Neural cell (in vitro differentiated cells): ENCODE measurements at regions not wholly inside any gene's neighbourhood (a gene's known extent, or its start where the extent isn't known, plus 50 kb on each side); places are given as distances from the start of the nearest gene placed in this dataset.
"Not testable (repeated sequence)": the region's sequence is repeated elsewhere in the genome, so short reads cannot be mapped to it uniquely, and the experiment has no call there.

Source experiments
- H2AFZ ChIP-seq: fragments of 200-600, 300-800 bp; sonication (generic), shearing (Covaris generic); 2 replicates; pipeline ENCODE4 v1.6.0; 2014; ENCODE audit warnings: low read depth, mild to moderate bottlenecking, antibody characterized with exemption, low read length, moderate library complexity
- H3F3A ChIP-seq: fragments of 200-600 bp; shearing (Covaris generic); 2 replicates; pipeline ENCODE4 v1.6.1; 2016; ENCODE audit warnings: mild to moderate bottlenecking, moderate library complexity, mixed read lengths, antibody characterized with exemption, low read length; ENCODE audit not compliant: insufficient read depth, poor library complexity, severe bottlenecking
- H3K27ac ChIP-seq: fragments of 200-600, 300-800 bp; sonication (generic), shearing (Covaris generic); 2 replicates; pipeline ENCODE4 v1.5.1; 2014; ENCODE audit warnings: mild to moderate bottlenecking, low read length, moderate library complexity
- H3K27me3 ChIP-seq: fragments of 300-800, 200-600 bp; sonication (generic), shearing (Covaris generic); 2 replicates; pipeline ENCODE4 v1.6.0; 2014; ENCODE audit warnings: mild to moderate bottlenecking, low read depth, low read length, moderate library complexity; ENCODE audit not compliant: insufficient read depth
- H3K36me3 ChIP-seq: fragments of 300-800, 200-600 bp; sonication (generic), shearing (Covaris generic); 2 replicates; pipeline ENCODE4 v1.5.1; 2014; ENCODE audit warnings: mild to moderate bottlenecking, antibody characterized with exemption, low read length, moderate library complexity; ENCODE audit not compliant: insufficient read depth
- H3K4me2 ChIP-seq: fragments of 300-800, 200-600 bp; sonication (generic), shearing (Covaris generic); 2 replicates; pipeline ENCODE4 v1.6.0; 2014; ENCODE audit warnings: mild to moderate bottlenecking, low read length
- H3K4me3 ChIP-seq: fragments of 300-800, 200-600 bp; sonication (generic), shearing (Covaris generic); 2 replicates; pipeline ENCODE4 v1.5.1; 2014; ENCODE audit warnings: mild to moderate bottlenecking, low read length, moderate library complexity
- H3K79me2 ChIP-seq: fragments of 200-600 bp; shearing (Covaris generic); replicated peaks from 2 replicates; pipeline ENCODE4 v1.6.0; 2014; ENCODE audit warnings: mild to moderate bottlenecking, low read length, moderate library complexity; ENCODE audit not compliant: insufficient read depth
- H3K9ac ChIP-seq: fragments of 300-800, 200-600 bp; sonication (generic), shearing (Covaris generic); 2 replicates; pipeline ENCODE4 v1.6.1; 2016; ENCODE audit warnings: mild to moderate bottlenecking, low read length, mixed read lengths
- H3K9me2 ChIP-seq: fragments of 200-600 bp; shearing (Covaris generic); 2 replicates; pipeline ENCODE4 v1.6.1; 2016; ENCODE audit warnings: mild to moderate bottlenecking, low read length, mixed read lengths; ENCODE audit not compliant: insufficient read depth
- H3K9me3 ChIP-seq: fragments of 200-600, 300-800 bp; sonication (generic), shearing (Covaris generic); 2 replicates; pipeline ENCODE4 v1.6.1; 2016; ENCODE audit warnings: mild to moderate bottlenecking, mixed run types, low read length, moderate library complexity, mixed read lengths
- H4K20me1 ChIP-seq: fragments of 200-600 bp; shearing (Covaris generic); 2 replicates; pipeline ENCODE4 v1.6.1; 2016; ENCODE audit warnings: mild to moderate bottlenecking, mixed run types; ENCODE audit not compliant: insufficient read depth
- CTCF ChIP-seq: fragments of 450-650 bp; IDR thresholded peaks from 2 replicates; pipeline ENCODE4 v1.5.1; 2014; ENCODE audit warnings: antibody characterized with exemption, mild to moderate bottlenecking, moderate library complexity; ENCODE audit not compliant: poor library complexity, severe bottlenecking
- EP300 ChIP-seq: fragments of 450-650 bp; conservative IDR thresholded peaks from 2 replicates; pipeline ENCODE4 v1.6.1; 2014; ENCODE audit warnings: antibody characterized with exemption, mild to moderate bottlenecking, moderate library complexity; ENCODE audit not compliant: poor library complexity, severe bottlenecking
- EZH2 ChIP-seq: fragments of 200-600, 300-800 bp; shearing (Covaris generic), sonication (generic); IDR thresholded peaks from 2 replicates; pipeline ENCODE4 v1.6.1; 2014; ENCODE audit warnings: antibody characterized with exemption, low read length, borderline replicate concordance, mild to moderate bottlenecking; ENCODE audit not compliant: insufficient read depth, poor library complexity, severe bottlenecking
- MXI1 ChIP-seq: fragments of 450-650 bp; conservative IDR thresholded peaks from 2 replicates; pipeline ENCODE4 v1.6.1; 2014; ENCODE audit warnings: antibody characterized with exemption, mild to moderate bottlenecking; ENCODE audit not compliant: poor library complexity, severe bottlenecking
- POLR2AphosphoS5 ChIP-seq: IDR thresholded peaks from 2 replicates; pipeline ENCODE4 v1.6.1; 2012
- RAD21 ChIP-seq: fragments of 450-650 bp; conservative IDR thresholded peaks from 2 replicates; pipeline ENCODE4 v1.6.1; 2014; ENCODE audit warnings: antibody characterized with exemption, mild to moderate bottlenecking, moderate library complexity
- REST ChIP-seq: IDR thresholded peaks from 2 replicates; pipeline ENCODE4 v1.6.1; 2012; ENCODE audit warnings: borderline replicate concordance
- SMC3 ChIP-seq: fragments of 450-650 bp; conservative IDR thresholded peaks from 2 replicates; pipeline ENCODE4 v1.6.1; 2014; ENCODE audit warnings: antibody characterized with exemption, mild to moderate bottlenecking, moderate library complexity; ENCODE audit not compliant: poor library complexity
- TAF1 ChIP-seq: IDR thresholded peaks from 2 replicates; pipeline ENCODE4 v1.6.1; 2012; ENCODE audit warnings: low read depth

GRCh38 chr4:19213388-19213787 lies 1038.3 kb upstream of the SLIT2 start:
- Histone ChIP-seq H2AFZ (no peak overlapping the region), H3K36me3 (no peaks in the 10 kb centered on the region), H3K9me3 (no peaks in the 10 kb centered on the region), H3K27ac (no peak overlapping the region), H3F3A (no peaks in the 10 kb centered on the region), H3K27me3 (no peaks in the 10 kb centered on the region), H3K9me2 (no peaks in the 10 kb centered on the region), H3K4me2 (no peak overlapping the region), H4K20me1 (no peaks in the 10 kb centered on the region), H3K9ac (no peak overlapping the region), H3K79me2 (no peaks in the 10 kb centered on the region), H3K4me3 (no peak overlapping the region)
- TF ChIP-seq SMC3: no peak
- no peak for TF ChIP-seq RAD21
- TF ChIP-seq EZH2: no peak
- no peak for TF ChIP-seq REST
- TF ChIP-seq POLR2AphosphoS5: no peak
- no peak for TF ChIP-seq TAF1
- no peak for TF ChIP-seq EP300
- no peak for TF ChIP-seq CTCF
- no peak for TF ChIP-seq MXI1

GRCh38 chr4:19205853-19206252 lies 1045.9 kb upstream of the SLIT2 start:
- no peaks in the 10 kb centered on the region for H3K36me3 ChIP-seq
- no peak overlapping the region for H3K4me3 ChIP-seq
- no peak for TF ChIP-seq MXI1
- no peak for TF ChIP-seq REST
- no peak for TF ChIP-seq EZH2
- no peak for TF ChIP-seq TAF1
- no peak for TF ChIP-seq RAD21
- TF ChIP-seq SMC3: no peak
- no peak for TF ChIP-seq POLR2AphosphoS5
- TF ChIP-seq CTCF: no peak
- no peak for TF ChIP-seq EP300
- no peaks in the 10 kb centered on the region for H3F3A ChIP-seq
- H2AFZ ChIP-seq: no peak overlapping the region
- no peak overlapping the region for H3K27ac ChIP-seq
- no peak overlapping the region for H3K9ac ChIP-seq
- no peaks in the 10 kb centered on the region for H4K20me1 ChIP-seq
- no peaks in the 10 kb centered on the region for H3K9me3 ChIP-seq
- H3K79me2 ChIP-seq: no peaks in the 10 kb centered on the region
- H3K9me2 ChIP-seq: no peaks in the 10 kb centered on the region
- H3K27me3 ChIP-seq: no peaks in the 10 kb centered on the region
- no peak overlapping the region for H3K4me2 ChIP-seq

- H3K27ac ChIP-seq: not testable (repeated sequence)
These were observed 1053.9 kb upstream of the SLIT2 start for GRCh38 chr4:19197838-19198237.

More at GRCh38 chr4:19197838-19198237, 1053.9 kb upstream of the SLIT2 start:
- not testable (repeated sequence) for H4K20me1 ChIP-seq, H3K36me3 ChIP-seq, H3F3A ChIP-seq, H3K79me2 ChIP-seq, H3K4me2 ChIP-seq, H3K9me3 ChIP-seq, H3K9me2 ChIP-seq, H3K27me3 ChIP-seq, H3K4me3 ChIP-seq, H3K9ac ChIP-seq, H2AFZ ChIP-seq
